ENCODE measurements at regions not wholly inside any gene's neighbourhood (a gene's known extent, or its start where the extent isn't known, plus 50 kb on each side); places are given as distances from the start of the nearest gene placed in this dataset.

DNA sequence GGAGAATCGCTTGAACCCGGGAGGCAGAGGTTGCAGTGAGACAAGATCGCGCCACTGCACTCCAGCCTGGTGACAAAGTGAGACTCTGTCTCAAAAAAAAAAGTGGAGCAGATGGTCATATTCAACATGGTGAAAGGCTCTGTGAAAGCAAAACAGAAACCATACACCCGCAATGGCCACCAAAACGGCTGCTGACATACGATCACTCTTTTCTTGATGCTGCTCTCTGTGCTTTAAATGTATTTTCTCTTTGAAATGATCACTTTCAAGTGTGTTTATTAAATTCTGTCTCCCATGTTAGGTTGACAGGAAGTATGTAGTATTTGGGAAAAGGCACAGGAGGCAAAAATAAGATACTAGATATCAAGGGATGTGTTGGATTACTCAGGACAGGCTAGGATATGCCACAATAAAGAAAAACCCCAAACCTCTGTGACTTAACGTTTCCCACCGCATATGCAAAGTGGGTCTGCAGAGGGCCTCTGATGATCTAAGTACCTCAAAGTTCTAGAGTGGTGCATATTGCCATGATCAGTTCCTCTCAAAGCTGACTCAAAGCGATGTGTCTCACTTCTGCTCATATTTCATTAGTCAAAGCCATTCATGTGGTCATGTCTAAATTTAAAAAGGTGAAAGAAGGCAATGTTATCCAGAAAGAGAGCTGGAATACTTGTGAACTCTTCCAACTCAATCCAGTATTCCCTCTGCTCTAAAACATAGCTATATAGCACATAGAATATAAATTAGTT lies 155.1 kb upstream of the SOX4 start:
- no peaks in the 10 kb centered on the region for H3K36me3 Mint-ChIP-seq (ENCODE audit: low read depth)
- H3K27me3 Mint-ChIP-seq (ENCODE audit: low read depth): no peaks in the 10 kb centered on the region
- H3K4me1 Mint-ChIP-seq: peaks cover 13% of the 10 kb centered on the region
- TF ChIP-seq, protein P1, sequence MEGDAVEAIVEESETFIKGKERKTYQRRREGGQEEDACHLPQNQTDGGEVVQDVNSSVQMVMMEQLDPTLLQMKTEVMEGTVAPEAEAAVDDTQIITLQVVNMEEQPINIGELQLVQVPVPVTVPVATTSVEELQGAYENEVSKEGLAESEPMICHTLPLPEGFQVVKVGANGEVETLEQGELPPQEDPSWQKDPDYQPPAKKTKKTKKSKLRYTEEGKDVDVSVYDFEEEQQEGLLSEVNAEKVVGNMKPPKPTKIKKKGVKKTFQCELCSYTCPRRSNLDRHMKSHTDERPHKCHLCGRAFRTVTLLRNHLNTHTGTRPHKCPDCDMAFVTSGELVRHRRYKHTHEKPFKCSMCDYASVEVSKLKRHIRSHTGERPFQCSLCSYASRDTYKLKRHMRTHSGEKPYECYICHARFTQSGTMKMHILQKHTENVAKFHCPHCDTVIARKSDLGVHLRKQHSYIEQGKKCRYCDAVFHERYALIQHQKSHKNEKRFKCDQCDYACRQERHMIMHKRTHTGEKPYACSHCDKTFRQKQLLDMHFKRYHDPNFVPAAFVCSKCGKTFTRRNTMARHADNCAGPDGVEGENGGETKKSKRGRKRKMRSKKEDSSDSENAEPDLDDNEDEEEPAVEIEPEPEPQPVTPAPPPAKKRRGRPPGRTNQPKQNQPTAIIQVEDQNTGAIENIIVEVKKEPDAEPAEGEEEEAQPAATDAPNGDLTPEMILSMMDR (IDR thresholded peaks at IDR 0.05; ENCODE audit: unreplicated experiment in 3 of 3): no peak
- no peak overlapping the region for H3K4me3 Mint-ChIP-seq
- H3K9me3 Mint-ChIP-seq: no peaks in the 10 kb centered on the region
- no peak overlapping the region for H3K27ac Mint-ChIP-seq

GRCh38 chr6:21438986-21439352 lies 154.6 kb upstream of the SOX4 start:
- Mint-ChIP-seq H3K4me1 (peaks cover 9% of the 10 kb centered on the region), H3K9me3 (no peaks in the 10 kb centered on the region), H3K27ac (no peak overlapping the region), H3K36me3 (ENCODE audit: low read depth) (no peaks in the 10 kb centered on the region), H3K27me3 (ENCODE audit: low read depth) (no peaks in the 10 kb centered on the region), H3K4me3 (no peak overlapping the region)
- TF ChIP-seq, protein P1 (IDR thresholded peaks at IDR 0.05; ENCODE audit: unreplicated experiment in 3 of 3): no peak

DNA sequence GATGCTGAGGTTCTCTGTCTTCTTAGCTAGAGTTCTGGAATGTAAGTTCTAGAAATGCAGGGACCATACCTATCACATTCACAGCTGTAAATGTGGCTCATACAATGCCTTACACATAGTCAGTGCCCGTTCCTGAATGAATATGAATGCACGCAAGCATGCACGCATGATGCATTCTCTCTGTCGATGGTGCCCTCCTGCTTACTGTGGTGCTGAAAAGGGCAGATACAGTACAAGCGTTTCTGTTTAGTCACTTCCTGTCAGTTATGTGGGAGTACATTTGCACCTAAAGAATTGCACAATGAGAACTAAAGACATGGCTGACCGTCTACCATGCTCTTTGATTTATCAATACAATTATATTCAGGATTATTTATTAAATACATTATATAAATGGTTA lies 152.2 kb upstream of the SOX4 start:
- H3K27ac Mint-ChIP-seq: no peak overlapping the region
- H3K36me3 Mint-ChIP-seq (ENCODE audit: low read depth): no peaks in the 10 kb centered on the region
- H3K4me1 Mint-ChIP-seq: peaks cover 8% of the 10 kb centered on the region
- H3K9me3 Mint-ChIP-seq: no peaks in the 10 kb centered on the region
- H3K4me3 Mint-ChIP-seq: no peak overlapping the region
- no peaks in the 10 kb centered on the region for H3K27me3 Mint-ChIP-seq (ENCODE audit: low read depth)
- TF ChIP-seq, protein P1 (IDR thresholded peaks at IDR 0.05; ENCODE audit: unreplicated experiment in 3 of 3): no peak

- Mint-ChIP-seq H3K4me1 (peaks cover 4% of the 10 kb centered on the region), H3K36me3 (ENCODE audit: low read depth) (no peaks in the 10 kb centered on the region), H3K9me3 (no peaks in the 10 kb centered on the region), H3K27ac (no peak overlapping the region), H3K27me3 (ENCODE audit: low read depth) (no peaks in the 10 kb centered on the region), H3K4me3 (no peak overlapping the region)
- TF ChIP-seq, protein P1 (IDR thresholded peaks at IDR 0.05; ENCODE audit: unreplicated experiment in 3 of 3): no peak
Observed at GRCh38 chr6:21442874-21443273, 150.7 kb upstream of the SOX4 start.

DNA sequence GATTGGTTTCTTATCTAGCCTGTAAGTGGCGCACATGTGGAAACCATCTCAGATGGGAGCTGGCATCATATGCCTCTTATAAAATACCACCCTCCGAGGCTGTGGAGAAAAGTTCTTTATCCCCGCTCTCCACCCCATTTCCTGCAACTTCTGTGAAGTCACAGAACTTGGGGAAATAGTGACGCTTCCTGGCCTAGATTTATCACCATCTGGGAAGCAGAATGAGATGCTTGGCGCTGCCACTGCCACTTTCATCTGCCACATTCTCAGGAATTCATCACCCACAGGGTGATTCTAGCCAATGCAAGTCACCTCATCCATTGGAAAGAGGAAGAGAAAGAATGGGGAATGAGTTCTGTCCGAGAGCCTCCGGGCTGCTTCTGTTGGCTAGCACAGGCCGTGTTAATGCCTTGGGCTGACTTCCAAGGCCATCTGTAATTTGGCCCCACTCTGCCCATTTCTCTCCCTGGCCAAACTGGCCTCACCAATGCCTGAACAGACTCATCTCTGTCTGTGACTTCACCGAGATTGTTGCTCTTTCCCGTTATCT lies 148.8 kb upstream of the SOX4 start:
- TF ChIP-seq, protein P1 (IDR thresholded peaks at IDR 0.05; ENCODE audit: unreplicated experiment in 3 of 3): no peak
- Mint-ChIP-seq H3K4me1 (no peaks in the 10 kb centered on the region), H3K9me3 (no peaks in the 10 kb centered on the region), H3K27me3 (ENCODE audit: low read depth) (no peaks in the 10 kb centered on the region), H3K36me3 (ENCODE audit: low read depth) (no peaks in the 10 kb centered on the region), H3K27ac (no peak overlapping the region), H3K4me3 (no peak overlapping the region)

DNA sequence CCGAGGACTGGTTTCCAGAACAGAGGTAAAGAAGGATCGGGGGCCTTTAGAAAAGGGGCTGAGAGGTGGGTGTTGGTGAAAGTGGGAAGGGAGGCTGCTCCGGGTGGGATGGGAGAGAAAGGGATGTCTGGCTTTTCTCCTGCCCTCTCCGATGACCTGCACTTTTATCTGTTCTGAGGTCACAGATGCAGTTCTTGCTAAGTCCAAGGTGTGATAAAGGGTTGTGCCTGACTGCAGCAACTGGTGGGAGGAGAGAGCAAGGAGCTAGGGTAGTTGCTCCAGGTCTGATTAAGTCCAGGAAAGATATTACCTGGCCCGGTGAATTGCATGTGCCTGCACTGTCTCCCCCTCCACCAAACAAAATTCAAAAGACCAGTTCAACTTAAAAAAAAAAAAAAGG lies 145.6 kb upstream of the SOX4 start:
- no peaks in the 10 kb centered on the region for H3K27me3 Mint-ChIP-seq (ENCODE audit: low read depth)
- H3K27ac Mint-ChIP-seq: no peak overlapping the region
- H3K4me3 Mint-ChIP-seq: no peak overlapping the region
- TF ChIP-seq, protein P1 (IDR thresholded peaks at IDR 0.05; ENCODE audit: unreplicated experiment in 3 of 3): no peak
- no peaks in the 10 kb centered on the region for H3K36me3 Mint-ChIP-seq (ENCODE audit: low read depth)
- H3K9me3 Mint-ChIP-seq: no peaks in the 10 kb centered on the region
- H3K4me1 Mint-ChIP-seq: no peaks in the 10 kb centered on the region

All from nephron (organoid).